GM13976 (cell line): ENCODE measurements at regions not wholly inside any gene's neighbourhood (a gene's known extent, or its start where the extent isn't known, plus 50 kb on each side); places are given as distances from the start of the nearest gene placed in this dataset.

Source experiments
- DNase-seq: peaks from one replicate; pipeline ENCODE4 v3.0.0; 2012; ENCODE audit warnings: low spot score
- CTCF ChIP-seq: IDR thresholded peaks from 2 replicates; pipeline ENCODE4 v1.5.1; 2012; ENCODE audit warnings: borderline replicate concordance, mild to moderate bottlenecking; ENCODE audit not compliant: insufficient read depth; ENCODE audit errors: extremely low read depth, missing control alignments, control extremely low read depth
- in situ Hi-C: fragments of 300-500 bp; cut with MboI; formaldehyde crosslinking; loops from one replicate; pipeline ENCODE4 v1.12.0; 2022; ENCODE audit warnings: low sequenced_read_pairs, mixed read lengths, inconsistent platforms; ENCODE audit not compliant: unreplicated experiment

GRCh38 chr16:51801635-51802034 lies 650.6 kb upstream of the SALL1 start:
- no peak for TF ChIP-seq CTCF
- DNase-seq, result no peak
- in situ Hi-C loops, result no loop called here

- DNase-seq, result no peak
- TF ChIP-seq CTCF, result no peak
- in situ Hi-C loops, result no loop called here
Observed at GRCh38 chr16:51797669-51798259, 646.7 kb upstream of the SALL1 start.

GRCh38 chr16:51779240-51779639 lies 628.2 kb upstream of the SALL1 start:
- in situ Hi-C loops, result no loop called here
- no peak for DNase-seq
- no peak for TF ChIP-seq CTCF

GRCh38 chr16:51773071-51773890 lies 622.2 kb upstream of the SALL1 start:
- no peak for DNase-seq
- in situ Hi-C loops, result no loop called here
- TF ChIP-seq CTCF, result no peak

- in situ Hi-C loops, result no loop called here
- no peak for TF ChIP-seq CTCF
- DNase-seq, result no peak
Observed at GRCh38 chr16:51766739-51767138, 615.7 kb upstream of the SALL1 start.

GRCh38 chr16:51763072-51763661 lies 612.1 kb upstream of the SALL1 start:
- DNase-seq, result no peak
- no peak for TF ChIP-seq CTCF
- in situ Hi-C loops, result no loop called here
